ENCODE measurements at regions not wholly inside any gene's neighbourhood (a gene's known extent, or its start where the extent isn't known, plus 50 kb on each side); places are given as distances from the start of the nearest gene placed in this dataset.

DNA sequence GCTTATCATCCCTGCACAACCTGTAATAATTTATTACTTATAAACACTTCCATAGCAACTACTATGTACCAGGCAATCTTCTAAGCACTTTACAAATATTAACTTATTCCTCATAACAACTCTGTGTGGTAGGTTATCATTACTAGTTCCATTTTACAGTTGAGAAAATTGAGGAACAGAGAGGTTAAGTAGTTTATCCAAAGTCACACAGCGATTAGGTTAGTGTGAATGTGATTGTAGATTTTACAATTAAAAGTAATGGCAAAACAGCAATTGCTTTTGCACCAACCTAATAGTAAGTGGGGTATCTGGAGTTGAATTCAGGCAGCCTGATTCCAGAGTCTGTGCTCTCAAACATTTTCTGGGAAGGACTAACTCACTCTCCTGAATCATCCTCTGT is 348.9 kb downstream of the NKX6-1 start:
- TF ChIP-seq, protein P1, sequence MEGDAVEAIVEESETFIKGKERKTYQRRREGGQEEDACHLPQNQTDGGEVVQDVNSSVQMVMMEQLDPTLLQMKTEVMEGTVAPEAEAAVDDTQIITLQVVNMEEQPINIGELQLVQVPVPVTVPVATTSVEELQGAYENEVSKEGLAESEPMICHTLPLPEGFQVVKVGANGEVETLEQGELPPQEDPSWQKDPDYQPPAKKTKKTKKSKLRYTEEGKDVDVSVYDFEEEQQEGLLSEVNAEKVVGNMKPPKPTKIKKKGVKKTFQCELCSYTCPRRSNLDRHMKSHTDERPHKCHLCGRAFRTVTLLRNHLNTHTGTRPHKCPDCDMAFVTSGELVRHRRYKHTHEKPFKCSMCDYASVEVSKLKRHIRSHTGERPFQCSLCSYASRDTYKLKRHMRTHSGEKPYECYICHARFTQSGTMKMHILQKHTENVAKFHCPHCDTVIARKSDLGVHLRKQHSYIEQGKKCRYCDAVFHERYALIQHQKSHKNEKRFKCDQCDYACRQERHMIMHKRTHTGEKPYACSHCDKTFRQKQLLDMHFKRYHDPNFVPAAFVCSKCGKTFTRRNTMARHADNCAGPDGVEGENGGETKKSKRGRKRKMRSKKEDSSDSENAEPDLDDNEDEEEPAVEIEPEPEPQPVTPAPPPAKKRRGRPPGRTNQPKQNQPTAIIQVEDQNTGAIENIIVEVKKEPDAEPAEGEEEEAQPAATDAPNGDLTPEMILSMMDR (IDR thresholded peaks at IDR 0.05), result no peak
- TF ChIP-seq POLR2A (IDR thresholded peaks at IDR 0.05) (no peak), EP300 (IDR thresholded peaks at IDR 0.05) (no peak), POLR2AphosphoS5 (IDR thresholded peaks at IDR 0.05) (no peak)
